GM18519 (cell line): ENCODE measurements at regions not wholly inside any gene's neighbourhood (a gene's known extent, or its start where the extent isn't known, plus 50 kb on each side); places are given as distances from the start of the nearest gene placed in this dataset.
"Not testable (repeated sequence)": the region's sequence is repeated elsewhere in the genome, so short reads cannot be mapped to it uniquely, and the experiment has no call there.

Experiments used
- ATAC-seq: cut with Tn5 transposase; IDR thresholded peaks from one replicate; pipeline ENCODE4 v1.9.1; 2021; ENCODE audit warnings: mild to moderate bottlenecking, moderate library complexity; ENCODE audit not compliant: unreplicated experiment, low FRiP score

DNA sequence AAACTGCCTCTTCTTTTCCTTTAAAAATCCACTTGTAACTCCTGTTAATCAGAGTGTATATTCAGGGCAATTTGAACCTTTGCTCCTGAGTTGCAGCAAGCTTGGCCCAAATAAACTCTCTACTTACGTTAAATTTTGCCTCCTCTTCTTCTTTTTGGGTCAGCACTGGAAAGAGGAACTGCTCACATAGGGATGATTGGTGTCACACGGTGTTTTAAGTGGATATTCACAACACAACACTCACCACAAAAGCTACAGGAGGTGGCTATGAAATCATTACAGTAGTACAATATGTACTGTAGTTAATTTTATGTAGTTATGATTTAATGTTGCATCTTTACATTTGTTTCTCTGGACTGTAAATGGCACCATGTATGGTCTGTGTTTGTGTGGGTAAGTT lies 96.8 kb upstream of the DOCK9 start:
- no peak for ATAC-seq

DNA sequence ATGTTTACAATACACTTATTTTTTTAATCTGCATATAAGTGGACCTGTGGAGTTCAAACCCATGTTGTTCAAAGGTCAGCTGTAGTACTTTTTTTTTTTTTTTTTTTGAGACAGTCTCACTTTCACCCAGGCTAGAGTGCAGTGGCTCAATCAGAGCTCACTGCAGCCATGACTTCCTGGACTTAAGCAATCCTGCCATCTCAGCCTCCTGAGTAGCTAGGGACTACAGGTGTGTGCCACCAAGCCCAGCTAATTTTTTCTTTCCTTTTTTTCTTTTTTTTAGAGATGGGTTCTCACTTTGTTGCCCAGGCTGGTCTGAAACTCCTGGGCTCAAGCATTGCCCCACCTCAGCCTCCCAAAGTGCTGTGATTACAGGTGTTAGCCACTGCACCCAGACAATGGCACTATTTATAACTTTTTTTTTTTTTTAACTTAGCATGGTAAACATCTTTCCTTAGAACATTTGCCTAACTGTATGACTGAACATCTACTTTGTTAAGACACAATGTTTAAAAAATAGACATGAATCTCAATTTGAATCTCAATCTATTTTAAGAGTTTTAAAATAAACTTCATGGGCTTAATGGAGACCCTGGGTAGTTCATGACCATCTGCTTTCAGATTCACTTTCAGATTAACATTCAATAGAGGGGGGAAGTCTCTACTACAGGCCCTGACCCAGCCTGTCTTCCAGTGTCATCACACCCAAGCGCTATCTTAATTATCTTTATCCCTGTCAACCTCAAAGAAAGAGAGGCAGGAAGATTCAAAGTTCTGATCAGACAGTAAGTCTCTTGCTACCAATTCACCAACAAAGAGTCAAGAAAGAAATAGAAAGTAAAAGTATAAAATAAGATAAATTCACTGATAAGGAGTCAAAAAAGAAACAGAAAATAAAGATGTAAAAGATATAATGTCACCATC lies 97.7 kb upstream of the DOCK9 start:
- peak; percentile 88 for ATAC-seq

DNA sequence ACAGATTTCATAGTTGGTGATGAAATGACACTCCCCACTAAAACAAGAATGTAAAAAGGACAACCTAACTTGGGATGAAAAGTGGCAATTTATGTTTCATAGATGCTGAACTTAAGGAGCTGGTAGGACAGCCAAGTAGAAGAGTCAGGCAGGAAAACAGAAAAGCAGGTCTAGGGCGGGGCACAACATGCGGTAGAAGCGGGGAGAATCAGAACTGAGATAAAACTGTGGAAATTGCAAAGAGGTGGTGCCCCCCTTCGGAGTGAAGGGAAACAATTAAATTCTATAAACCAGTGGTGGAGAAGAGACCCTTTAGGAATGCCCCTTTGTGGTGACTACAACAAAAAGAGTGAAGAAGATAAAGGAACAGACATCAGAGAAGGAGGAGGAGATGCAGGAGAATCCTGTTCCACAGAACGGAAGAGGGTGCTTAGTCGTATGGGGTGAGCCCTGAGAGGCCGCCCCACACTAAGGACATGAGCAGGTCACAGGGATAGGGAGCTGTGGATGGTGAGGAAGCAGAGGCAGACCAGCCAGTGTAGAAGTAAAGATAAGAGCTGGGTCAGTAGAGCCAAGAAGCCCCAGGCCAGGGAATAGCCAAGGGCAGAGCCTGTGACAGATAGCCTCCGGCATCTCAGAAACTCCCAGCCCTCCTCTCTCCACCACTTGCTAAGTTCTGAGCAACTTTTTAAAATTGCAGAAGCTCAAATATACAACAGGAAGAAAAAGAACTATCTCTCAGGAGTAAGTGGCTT lies 100.3 kb upstream of the DOCK9 start:
- ATAC-seq, result no peak

DNA sequence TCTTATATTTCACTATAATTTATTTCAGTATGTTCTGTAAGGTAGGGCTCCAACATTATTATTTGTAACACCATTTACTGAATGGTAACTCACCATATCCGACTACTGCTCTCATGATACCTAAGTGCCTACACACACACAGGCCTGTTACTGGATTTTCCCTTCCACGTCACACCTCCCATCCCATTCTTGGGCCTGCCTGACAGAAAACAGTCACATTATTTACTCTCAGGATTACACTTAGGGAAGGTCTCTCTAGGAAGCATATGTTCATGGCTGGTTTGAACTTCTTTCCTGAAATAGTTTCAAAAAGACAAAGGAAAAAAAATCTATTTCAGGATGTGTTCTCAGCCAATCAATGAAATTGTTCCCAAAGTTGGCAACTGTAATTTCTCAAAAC lies 102.3 kb upstream of the DOCK9 start:
- ATAC-seq, result no peak

DNA sequence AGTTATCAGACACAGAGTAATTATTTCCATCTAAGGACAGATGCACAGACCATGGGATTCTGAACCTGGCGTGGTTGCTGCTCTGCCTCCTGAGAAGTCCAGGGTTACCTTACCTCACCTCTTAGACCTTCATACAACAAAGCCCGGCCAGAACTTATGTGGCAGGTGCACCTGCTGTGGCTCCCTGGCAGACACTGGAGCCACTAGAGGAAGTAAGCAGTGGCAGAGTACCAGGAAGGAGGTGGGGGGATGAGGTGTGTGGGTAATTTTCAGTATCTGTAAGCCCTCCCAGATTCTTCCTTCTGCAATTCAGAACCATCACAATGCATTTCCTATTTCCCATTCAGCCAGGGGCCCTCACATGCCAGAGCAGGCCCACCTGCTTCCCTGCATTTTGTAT lies 106.1 kb upstream of the DOCK9 start:
- no peak for ATAC-seq

DNA sequence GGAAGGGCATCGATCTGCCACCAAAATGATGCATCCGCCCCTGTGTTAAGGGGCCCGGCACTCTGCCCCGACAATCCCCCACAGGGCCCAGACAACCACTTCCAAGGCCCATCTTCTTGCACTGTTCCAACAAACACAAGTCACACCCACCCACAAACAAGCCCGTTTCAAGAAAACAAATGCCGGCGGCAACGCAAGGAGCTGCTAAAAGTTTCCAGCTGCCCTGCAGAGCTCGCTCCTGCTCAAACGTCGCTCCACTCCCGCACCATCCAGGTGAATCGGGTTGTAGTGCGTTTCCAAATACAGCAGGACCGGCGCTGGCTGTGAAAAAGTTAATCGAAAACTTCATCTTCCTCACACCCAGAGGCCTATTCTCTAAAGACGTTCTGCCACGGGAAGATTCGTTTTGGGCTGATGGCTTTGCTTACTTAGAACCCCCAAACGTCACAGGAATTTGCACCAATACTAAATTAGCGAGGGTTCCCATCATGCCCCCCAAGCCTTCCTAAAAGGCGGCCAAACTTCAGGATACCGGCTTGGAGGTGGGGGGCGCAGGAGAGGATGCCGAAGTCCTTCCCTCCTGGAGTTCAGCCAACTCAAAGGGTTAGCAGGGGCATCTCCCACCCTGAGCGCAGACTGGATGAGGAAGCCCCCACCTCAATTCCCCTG lies 107.4 kb upstream of the DOCK9 start:
- no peak for ATAC-seq

DNA sequence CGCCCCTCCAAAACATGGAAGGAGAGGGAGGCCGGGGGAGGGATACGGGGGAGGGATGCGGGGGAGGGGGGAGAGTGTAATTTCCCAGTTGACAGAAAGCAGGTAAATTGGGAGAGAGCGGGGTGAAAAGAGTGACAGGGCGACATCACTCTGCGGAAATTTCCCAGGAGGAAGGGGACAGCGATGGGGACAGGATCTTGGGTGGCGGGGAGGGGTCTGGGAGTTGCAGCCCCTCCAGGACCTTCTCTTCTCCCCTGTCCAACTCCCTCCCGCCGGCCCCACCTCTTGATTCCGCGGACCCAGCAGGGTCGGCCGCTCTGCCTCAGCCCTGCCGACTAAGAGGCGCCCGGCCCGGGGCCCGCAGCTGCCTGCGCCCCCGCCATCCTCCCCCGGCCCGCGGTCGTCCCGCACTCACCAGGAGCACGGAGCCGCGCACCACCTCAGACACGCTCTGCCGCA lies 108.0 kb upstream of the DOCK9 start:
- no peak for ATAC-seq

DNA sequence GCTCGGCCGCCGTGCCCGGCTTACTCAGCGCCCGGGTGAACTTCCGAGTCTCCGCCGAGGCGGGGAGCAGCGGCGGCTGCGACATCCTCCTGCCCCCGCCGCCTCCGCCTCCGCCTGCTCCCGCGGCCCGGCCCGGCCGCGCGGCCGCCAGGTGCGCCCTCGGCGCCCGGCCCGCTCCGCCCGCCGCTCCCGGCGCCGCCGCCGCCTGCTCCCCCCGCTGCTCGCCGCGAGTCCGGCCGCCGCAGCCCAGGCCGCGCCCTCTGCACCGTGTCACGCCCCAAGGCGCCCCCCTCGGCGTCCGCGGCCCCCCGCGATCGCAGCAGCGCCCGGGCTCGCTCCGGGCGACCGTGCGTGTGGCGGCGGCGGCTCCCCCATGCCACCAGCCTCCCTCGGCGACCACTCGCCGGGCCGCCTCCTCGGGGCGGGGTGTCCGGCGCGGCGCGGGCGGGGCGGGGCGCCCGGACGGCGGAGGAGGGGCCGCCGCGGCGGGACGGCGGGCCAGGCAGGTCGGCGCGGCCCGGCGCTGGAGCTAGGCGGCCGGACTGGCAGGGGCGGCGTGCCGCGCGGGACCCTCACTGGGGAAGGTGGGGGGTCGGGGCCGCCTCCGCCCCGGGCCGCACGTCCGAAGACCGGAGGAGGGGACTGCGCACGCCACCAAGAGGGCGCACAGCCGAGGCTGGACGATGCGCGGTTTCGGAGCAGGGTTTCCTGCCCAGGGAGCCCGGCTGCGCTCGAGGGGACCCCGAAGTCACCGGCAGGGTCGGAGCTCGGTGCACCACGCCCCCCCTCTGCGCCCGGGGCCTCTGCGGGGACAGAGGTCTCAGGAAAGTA lies 108.6 kb upstream of the DOCK9 start:
- peak; percentile 31 for ATAC-seq

DNA sequence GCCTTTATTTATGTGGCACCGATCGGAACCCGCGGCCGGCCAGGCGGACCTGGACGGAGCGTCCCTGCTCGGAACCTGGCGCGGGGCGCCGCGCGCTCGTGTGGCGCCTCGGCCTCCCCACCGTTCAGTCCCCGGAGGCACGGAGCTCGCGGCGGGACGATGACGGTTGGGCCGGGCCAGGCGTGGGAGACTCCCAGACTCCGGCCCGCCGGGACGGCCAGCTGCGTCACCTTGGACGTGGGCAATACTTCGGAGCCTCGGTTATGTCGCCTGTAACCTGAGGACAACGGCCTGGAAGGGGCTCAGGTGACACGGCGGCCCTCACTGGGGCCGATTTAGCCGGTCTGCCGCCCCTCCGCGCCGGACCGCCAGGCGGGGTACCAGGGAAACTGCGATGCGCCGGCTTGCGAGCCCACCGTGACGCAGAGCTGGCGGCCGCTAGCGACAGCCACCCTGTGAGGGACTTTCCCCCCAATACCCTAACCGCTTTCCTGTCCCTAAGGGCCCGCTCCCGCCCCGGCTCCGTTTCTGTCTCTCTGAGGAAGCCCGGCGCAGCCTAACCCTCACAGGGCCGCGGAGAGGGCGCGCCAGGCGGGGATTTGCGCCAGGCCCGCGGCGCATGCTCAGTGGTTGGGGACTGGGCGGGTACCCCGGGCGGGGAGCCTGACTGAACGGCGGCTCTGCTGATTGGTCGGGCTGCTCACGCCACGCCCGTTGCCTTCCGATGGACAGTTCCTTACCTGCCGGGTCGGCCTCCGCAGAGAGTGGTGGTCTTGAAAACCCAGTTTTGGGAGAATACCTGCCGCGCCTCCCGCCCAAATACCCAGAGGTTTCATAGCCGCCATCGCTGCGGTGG lies 109.5 kb upstream of the DOCK9 start:
- peak; percentile 66 for ATAC-seq

DNA sequence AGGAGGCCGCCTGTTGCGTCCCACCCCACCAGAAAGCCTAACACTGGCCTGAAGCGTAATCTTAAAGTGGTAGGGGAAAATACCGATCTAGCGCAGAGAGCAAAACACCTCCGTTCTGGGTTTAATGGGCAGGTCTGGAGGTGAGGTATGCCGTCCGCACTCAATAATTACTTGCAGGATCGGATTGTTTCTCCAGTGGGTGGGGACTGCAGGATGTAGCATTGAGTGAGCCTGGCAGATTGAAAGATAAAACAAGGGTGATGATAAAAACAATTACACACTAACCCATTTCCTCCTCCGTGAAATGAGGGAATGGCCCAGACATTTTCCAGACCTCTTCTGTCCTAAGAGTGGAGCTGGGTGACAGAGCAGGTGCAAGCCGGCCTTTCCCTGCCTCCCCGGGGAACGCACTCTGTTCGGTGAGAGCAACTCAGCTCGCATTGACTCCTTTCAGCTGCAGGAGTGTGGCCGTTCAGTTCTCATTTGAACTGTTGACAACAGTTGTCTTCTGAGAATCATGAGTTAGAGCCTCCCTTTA lies 110.2 kb upstream of the DOCK9 start:
- peak; percentile 8 for ATAC-seq

DNA sequence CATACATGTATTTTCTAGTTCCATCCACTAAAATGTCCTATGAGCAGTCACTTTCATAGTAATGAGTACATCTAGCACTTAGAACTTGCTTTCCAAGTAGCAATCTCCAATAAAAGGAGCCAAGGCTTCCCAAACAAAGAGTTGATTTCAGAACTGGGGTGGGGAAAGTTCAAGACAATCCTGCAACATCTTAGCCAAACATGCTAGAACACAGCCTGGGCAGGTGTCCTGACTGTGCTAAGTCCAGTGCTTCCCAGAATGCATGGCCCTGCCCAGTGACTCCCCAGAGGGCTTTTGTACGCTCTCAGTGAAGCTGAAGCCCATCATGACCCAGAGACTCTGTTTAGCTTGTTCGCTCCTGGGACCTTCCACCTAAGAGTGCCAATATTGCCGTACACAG lies 106.7 kb upstream of the UBAC2 start:
- ATAC-seq, result no peak

DNA sequence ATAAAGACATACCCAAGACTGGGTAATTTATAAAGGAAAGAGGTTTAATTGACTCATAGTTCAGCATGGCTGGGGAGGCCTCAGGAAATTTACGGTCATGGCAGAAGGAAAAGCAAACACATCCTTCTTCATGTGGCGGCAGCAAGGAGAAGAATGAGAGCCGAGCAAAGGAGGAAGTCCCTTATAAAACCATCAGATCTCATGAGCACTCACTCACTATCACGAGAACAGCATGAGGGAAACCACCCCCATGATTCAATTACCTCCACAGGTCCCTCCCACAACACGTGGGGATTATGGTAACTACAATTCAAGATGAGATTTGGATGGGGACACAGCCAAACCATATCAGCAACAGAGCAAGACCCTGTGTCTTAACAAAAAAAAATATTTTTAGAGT lies 98.8 kb upstream of the UBAC2 start:
- not testable (repeated sequence) for ATAC-seq

DNA sequence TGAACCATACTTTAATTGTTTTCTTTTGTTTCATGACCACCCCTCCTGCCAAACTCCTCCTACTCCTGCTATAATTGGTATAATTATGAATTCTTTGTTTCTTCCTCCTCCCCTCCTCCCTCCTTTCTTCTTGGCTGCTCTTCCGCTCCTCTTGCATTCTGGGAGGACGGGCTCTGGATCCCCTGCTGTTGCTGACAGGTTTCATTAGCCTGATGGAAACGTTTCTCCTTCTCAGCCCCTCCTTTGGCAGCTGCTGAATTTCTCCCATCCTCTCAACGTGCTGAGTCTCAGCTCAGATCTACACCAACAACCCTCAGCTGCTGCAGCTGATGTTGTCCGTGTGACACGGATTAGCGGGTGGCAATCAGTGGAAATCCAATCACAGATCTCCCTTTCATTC lies 97.1 kb upstream of the UBAC2 start:
- ATAC-seq, result no peak

DNA sequence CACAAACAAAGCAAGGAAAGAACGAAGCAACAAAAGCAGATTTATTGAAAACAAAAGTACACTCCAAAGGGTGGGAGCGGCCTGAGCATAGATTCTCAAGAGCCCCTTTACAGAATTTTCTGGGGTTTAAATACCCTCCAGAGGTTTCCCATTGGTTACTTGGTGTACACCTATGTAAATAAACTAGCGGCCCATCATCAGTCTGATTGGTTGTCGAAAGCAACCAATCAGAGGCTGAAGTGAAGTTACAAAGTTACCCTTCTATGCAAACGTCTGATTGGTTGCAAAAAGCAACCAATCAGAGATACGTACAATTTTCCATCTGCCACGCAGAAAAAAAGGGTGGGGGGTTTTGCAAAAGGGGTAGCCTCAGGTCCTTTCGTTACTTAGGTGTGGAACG lies 96.3 kb upstream of the UBAC2 start:
- no peak for ATAC-seq

DNA sequence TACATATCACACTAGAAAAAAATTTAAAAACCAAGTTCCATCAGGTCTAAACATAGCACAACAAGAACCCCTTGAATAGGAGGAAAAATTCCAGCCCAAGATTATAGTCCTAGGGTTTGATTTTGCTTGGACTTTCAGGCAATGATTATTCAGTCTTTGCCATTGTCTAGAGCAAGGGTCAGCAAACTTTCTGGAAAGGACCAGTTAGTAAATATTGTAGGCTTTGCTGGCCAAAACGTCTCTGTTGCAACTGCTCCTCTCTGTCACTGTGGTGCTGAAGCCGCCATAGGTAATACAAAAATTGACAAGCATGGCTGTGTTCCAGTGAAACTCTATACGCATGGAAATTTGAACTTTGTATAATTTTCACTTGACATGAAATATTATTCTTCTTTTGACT lies 95.5 kb upstream of the UBAC2 start:
- no peak for ATAC-seq

DNA sequence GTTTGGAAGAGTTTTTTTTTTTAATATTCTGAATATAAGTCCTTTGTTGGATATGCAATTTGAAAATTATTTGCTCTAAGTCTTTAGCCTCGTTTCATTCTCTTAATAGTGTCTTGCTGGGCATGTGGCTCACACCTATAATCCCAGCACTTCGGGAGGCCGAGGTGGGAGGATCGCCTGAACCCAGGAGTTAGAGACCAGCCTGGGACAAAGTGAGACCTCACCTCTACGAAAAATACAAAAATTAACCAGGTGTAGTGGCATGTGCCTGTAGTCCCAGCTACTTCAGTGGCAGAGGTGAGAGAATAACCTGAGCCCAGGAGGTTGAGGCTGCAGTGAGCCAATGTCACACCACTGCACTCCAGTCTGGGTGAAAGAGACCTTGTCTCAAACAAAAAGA lies 87.3 kb upstream of the UBAC2 start:
- ATAC-seq, result no peak

DNA sequence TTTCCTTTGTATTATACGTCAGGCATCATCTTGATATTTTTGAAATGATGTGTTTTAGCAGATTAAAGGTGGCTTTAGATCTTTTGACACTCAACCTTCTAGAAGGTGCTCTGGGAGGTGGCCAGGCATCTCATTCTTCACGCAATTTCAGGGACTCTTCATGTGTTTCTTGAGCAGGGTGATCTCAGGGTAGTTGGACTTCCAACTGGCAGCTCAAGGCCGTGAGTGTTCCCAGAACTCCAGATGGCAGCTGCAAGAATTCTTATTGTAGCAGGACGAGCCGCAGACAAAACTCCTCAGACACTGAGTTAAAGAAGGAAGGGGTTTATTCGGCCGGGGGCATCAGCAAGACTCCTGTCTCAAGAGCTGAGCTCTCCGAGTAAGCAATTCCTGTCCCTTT lies 82.5 kb upstream of the UBAC2 start:
- no peak for ATAC-seq

DNA sequence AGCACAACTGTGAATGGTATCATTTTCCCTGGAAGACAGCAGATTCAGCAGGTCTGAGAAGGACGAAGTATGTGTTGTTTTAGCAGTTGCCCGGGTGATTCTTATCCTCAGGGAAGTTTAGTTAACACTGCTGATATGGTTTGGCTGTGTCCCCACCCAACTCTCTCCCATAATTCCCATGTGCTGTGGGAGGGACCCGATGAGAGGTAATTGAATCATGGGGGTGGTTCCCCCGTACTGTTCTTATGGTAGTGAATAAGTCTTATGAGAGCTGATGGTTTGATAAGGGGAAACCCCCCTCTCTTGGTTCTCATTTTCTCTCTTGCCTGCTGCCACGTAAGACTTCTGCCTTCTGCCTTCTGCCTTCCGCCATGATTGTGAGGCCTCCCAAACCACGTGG lies 81.0 kb upstream of the UBAC2 start:
- no peak for ATAC-seq

DNA sequence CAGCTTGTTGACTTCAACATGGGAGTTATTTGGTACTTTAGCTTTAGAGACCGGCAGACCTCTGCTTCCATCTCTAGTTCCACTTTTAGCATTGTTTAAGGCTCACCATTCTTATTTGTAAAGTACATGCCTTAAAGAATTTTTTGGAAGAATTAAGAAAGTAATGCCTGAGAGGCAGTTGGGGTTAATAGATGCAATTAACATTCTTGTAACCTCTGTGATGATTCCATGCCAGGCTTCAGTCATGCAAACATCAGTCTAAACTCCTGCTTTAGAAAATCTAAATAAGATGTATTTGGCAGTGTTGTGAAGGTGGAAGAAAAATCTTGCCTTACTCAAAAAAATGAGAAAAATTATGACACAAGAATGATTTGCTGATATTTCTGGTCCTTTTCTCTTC lies 79.9 kb upstream of the UBAC2 start:
- ATAC-seq, result no peak
